COLO668 (cell line): ENCODE measurements at regions not wholly inside any gene's neighbourhood (a gene's known extent, or its start where the extent isn't known, plus 50 kb on each side); places are given as distances from the start of the nearest gene placed in this dataset.

ENCODE experiments used
- DNase-seq: peaks from one replicate; lab custom pipeline; 2025; ENCODE audit not compliant: unreplicated experiment; lab: John Stamatoyannopoulos, UW

DNA sequence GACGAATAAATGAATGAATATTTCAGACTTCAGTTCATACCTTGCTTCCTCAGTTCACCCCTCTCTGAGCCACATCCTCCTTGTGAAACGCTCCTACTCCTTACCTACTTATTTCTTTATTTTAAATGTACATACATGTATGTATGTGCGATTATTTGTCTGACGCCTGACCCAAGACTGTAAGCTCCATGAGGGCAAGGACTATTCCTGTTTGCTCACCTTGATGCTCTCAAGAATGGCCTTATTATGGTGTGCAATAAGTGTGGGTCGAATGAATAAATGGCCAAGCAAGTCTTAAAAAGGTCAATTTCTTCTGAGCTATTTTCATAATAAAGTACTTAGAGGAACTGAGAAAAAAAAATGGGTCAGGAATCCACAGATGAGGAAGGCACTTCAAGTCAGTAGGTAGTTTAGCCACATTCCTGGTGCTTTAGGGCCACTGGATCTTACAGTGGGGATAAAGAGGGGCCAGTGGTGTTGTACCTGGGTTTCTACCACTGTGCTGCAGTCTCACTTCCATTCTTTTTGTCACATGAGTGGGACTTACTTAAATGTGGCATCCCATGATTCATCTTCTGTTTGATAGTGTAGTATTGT, 74.7 kb downstream of the SDC1 start:
- no peak for DNase-seq

DNA sequence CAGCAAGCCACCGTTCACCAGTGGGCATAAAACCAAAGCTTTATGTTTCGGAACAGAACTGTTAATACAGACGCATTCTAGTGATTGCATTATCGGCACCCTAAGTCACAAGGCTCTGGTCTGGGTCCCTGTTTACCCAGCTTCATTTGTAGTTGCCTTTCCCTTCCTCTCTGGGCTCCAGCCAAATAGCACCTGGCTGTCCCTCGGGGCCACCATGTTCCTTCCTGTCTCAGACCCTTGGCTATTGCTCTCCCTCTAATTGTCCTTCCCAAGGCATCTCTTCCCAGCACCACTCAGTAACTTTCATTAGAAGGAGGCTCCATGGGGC, 75.3 kb downstream of the SDC1 start:
- no peak for DNase-seq

DNA sequence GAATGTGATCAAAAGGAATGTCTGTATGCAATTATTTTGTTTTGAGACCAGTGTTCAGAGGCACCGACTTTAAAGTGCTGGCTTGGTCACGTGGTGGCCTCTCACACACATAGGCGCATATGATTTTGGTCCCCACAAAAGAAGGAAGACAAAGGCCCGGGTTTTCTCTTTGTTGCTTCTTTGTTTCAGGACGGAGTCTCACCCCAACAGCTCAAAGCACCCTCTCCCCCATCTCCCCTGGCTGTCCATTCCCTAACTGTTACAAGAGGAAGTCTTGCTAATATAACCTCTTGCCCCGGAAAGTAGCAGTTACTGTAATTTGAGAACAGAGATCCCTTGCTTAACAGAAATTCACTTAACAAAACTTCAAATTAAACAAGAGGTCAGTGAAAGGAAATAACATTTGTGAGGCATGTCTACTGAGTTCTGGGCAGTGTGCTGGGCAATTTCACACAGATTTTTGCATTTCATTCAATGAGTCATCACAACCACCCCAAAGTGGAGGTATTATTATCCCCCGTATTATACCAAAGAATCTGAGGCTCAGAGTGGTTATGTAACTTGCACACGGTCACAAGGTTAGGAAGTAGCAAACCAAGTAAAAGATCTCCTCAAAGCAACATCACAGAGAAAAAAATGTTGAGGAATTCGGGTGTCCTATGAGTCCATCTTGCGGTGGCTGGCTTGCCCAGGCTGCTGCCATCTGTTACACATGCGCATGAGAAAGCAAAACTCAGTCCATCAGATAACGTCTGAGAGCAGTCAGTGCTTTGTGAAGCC, 75.8 kb downstream of the SDC1 start:
- no peak for DNase-seq

DNA sequence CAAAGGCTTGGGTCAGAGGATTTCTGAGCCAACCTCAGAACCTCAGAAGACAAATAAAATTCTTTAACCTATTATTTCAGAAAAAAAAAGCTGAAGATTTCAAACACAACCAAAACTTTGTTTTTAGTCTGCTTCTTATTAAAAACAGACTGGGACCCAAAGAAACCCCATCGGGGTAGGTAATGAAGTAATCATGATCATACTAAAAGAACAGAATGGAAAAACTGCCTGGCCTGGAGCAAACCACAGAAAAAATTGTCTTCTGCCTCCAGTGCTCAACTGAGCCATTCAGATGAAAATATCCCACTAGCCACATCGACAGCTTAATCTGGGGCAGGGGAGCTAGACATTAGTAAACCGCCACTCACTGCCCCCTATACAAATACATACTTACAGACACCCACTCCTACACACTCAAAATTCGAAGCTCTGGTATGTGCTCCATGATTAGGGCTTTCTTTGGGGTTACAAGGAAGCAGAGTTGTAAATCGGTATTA, 76.5 kb downstream of the SDC1 start:
- DNase-seq, result no peak

DNA sequence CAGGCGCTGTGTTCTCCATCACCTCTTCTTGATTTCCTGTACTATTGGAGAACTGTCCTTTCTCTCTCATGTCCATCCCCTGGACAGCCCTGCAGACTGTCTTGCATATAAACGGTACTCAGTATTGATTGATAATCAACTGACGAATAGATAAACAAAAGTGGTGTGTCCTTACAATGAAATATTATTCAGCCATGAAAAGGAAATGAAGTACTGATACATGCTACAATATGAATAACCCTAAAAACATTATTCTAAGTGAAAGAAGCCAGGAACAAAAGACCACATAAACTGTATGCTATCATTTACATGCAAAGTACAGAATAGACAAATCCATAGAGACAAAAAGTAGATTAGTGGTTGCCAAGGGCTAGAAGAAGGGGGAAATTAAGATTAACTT, 77.6 kb downstream of the SDC1 start:
- no peak for DNase-seq

DNA sequence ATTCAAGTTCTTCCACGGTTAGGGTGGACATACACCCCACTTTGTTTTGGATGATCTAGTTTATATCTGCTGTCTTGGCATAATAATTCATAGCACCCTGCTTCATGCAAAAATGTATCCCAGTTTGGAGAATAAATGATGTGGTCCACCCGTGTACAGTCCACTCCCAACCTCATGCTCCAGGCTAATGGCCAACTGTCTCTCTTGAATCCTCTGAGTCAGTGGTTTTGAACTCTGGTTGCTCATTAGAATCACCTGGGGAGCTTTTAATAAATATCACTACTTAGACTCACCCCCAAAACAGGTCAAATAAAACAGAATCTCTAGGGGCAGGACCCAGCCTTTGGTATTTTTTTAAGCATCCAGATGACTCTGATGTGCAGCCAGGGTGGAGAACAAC, 78.5 kb downstream of the SDC1 start:
- no peak for DNase-seq

DNA sequence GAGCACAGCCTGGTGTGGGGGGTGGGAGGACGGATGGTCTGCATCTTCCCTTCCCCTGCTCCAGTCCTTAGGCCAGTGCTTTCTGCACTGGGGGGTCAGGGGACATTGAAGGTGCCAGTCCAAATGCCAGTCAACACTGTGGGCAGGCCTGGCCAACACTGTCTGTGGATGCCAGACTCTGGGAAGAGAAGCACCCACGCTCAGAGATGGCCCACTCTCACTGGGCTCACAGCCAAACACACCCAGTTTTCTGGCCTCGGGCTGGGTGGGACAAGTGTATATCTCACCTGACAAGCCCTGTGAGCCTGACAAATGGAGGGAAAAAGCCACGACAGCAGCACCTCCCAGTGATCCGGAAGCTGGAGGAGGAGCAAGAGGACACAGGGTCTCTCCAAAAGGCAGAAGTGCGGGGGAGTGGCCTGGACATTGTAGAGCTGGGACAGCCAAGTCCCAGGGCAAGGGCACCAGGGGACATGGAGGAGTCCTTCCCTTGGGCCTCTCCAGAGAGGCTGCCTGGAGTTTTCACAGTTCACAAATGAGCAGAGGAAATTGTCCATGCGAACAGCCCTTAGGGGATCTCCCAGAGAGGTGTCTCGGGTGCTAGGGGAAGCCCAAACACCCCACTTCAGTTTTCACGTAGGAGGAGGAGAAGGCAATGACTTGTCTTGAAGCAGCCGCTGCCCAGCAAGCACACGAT, 79.3 kb downstream of the SDC1 start:
- no peak for DNase-seq

DNA sequence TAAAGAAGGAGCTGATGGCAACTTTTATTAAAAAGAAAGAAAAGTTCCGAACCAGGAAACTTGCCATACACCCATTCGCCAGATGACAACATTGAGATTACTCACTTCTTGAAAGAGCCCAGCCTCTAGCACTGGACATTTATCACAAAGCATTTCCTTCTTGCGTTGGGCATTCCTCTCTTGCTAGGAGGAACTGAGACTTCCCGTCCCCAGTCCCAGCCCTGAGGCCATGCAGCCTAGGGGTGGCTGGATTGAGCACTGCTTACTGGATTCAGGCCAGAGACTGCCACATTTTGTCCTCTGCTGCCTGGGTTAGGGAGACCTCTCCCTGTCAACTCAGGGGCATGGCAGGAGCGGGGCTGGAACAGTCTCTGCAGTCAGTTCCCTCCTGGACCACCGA, 80.1 kb downstream of the SDC1 start:
- DNase-seq, result no peak

DNA sequence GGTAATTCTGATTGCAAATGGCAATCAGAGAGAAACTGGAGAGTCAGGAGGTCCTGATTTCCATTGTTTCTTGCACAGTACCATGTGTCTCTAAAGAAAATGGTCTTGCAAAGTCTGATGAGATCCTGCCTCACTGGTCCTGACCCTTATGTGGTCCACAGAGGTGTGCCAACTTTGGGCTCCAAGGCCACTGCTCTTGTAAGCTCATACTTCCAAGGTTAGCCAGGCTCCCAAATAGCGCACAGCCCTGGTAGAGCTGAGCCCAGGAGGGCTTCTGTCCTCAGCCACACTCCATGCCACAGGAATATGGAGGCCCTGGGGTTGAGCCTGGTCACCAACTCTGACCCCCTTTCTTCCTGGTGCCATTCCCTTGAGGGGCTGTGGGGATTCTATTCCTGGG, 80.7 kb downstream of the SDC1 start:
- no peak for DNase-seq

DNA sequence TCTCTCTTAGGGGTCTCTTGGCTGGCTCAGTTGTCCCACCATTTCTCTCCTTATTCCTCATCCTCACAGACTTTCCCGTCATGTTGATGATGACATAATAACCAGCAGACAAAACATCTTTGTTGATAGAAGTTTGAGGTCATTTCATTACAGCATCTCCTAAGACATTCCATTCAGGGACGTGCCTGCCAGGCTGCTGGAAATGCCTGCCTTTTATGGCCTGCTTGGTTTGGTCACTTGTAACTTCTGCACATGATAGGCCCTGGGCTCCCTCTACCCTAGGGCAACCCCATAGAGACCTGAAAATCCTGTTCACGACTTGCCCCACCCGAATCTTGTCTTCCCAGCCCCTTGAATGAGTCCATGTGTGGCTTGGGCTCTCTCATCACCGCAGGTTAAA, 81.7 kb downstream of the SDC1 start:
- no peak for DNase-seq

DNA sequence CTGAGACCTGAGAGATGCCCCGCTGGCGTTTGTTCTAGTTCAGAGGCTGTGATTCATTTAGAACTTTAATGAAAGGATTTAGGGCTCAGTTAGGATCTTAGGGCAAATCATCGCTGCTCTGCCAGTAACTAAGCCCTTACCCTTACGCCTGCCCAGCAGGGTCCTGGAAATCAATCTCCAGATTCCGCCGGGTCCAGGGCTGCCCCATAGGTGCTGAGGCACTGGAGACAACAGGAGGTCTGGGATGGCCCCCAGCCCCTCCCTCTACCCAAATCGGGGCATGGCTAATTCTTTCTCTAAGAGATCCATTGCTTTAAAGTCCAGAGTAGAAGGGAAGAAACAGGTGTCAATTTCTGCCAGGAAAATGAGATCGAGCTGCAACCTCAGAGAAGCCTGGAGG, 83.1 kb downstream of the SDC1 start:
- DNase-seq, result no peak

DNA sequence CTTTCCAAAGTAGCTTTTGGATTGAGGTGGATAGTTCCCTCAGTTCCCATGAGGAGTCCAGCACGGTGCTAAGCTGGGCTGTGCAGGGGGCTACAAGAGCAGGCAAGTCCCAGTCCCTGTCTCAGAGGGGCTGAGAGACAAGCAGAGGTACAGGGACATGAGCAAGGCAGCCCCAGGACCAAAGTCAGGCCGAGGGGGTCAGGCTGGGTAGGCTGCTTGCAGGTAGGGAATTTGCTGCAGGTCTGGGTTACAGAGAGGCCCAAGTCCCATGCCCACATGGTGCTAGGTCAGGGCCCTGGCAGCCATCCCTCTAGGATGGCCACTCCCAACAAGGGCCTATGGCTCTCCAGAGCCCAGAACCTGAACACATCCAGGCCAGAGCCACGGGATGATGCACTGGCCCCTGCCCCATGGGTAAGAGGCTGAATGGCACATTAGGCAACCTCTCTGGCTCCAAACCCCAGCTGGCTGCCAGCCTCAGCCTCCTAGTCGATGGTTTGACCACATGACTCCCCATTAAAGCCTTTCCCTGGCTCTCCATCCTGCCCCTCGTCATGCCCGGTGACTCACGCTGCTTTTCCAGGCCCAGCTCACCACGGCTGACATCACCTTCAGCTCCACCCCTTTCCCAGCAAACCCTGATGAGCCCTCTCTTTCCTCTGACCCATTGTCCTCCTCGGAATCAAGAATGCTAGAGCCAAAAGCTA, 83.7 kb downstream of the SDC1 start:
- DNase-seq, result peak; percentile 46

DNA sequence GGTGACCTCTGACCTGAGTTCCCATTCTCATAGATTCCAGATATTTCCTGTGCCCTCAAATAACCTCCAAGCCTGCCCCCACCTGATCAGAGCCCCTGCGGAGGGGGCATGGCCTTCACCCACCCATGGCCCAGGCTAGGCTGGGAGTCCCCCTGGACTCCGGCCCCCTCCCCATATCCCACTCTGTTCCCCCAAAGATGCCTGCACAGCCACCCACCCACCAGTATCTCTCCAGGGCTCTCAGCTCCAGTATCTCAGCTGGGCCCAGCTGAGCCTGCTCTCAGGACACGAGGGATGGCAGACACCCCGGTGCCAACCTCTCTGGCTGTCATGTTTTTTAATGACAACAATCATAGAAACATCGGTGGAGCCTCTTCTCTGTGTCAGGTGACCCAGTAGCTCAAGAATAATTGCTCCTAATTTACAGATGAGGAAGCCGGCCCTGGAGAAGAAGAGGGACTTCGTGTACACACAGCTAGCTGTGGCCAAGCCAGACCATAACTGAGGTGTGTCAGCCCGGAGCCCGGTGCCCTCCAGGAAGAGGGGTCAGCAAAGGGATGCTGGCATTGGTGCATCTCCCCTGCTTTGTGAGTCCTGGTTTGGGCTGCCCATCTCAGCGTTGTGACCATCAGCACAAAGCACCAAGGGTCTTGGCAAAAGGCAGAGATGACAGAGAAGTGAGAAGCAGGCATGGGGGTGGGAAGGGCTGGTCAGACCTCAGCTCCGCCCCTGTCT, 84.4 kb downstream of the SDC1 start:
- DNase-seq, result no peak

DNA sequence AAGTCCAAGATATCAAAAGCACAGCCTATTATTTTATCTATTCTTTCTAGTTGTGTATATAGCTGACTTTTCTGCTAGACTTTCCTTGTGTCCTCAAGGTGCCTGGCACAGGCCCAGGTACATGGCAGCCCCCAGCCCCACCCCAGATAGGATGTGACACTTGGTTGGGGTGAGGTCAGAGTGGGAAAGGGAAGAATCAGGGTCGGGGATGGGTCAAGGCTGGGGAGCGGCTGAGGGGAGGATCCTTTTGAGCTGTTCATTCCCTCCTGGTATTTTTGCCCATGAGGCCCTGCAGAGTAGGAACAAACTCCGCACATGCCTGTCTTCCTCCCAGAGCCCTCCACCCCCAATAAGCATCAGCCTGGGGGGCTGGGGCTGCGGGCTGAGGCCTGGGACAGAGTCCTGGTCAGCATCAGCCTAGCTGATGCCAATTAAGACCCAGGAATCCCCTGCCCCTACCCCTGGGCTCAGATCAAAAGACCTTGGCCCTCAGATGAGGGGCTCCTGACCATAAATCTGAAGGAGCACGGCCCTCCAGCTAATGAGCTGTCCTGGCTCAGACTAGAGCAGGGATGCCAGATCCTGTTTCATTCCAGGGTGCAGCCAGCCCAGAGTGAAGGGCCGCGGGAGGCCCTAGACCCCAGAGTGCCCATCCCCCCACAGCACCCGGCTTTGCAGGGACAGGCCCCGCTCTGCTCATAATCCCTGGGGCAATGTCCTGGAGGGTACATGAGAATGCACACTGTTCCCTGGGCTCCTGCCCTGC, 85.3 kb downstream of the SDC1 start:
- no peak for DNase-seq

DNA sequence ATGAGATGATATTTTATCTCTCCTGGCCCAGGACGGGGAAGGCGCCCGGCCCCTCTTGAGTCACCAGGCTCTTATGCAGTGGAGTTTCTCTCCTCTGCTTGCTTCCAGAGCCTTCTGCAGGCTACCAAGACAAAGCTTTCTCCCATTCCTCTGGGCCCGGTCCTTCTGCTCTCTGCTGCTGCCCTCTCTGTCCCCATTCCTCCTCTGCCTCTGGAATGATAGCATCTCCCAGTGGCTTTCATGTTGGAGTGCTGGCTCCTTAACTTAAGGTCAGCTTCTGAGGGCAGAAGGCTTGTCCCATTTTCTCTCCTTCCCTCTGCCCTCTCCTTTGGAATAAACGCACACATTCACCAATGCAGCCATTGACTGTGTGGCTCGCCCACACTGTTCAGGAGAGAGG, 86.2 kb downstream of the SDC1 start:
- DNase-seq, result no peak

DNA sequence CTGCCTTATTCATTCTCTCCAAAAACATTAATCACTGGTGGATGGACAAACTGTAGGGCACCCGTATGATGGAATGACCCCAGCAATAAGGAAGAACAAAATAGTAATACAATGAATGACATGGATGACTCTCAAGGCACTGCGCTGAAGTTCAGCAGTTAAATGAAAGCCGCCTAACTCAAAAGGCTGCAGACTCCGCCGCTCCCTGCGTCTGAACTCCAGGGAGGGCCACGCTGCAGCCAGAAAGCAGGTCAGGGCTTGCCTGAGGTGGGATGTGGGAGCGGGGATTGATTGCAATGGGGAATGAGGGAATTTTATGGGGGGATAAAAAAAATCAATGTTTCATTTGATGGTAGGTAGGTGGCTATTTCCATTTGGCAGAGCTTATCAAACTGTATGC, 86.5 kb upstream of the LAPTM4A start:
- DNase-seq, result no peak

DNA sequence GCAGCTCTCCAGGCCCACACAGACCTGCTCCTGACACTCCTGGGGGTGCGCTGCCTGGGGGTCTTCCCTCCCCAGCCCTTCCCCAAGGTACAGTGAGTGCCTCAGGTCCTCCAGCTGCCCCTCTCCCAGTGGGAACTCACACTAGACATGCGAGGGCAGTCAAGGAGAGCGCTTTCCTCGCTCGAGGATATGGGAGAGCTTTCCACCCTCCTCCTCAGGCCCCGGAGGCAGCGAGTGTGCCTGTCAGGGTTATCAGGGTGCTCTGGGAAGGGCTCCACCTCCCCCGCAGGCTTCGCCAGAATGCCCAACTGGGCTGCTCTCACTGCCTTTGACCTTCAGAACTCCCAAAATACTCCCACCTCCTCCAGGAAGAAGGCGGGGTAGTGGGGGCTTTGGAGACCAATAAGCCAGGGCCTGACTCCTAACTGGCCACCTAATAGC, 85.7 kb upstream of the LAPTM4A start:
- no peak for DNase-seq

DNA sequence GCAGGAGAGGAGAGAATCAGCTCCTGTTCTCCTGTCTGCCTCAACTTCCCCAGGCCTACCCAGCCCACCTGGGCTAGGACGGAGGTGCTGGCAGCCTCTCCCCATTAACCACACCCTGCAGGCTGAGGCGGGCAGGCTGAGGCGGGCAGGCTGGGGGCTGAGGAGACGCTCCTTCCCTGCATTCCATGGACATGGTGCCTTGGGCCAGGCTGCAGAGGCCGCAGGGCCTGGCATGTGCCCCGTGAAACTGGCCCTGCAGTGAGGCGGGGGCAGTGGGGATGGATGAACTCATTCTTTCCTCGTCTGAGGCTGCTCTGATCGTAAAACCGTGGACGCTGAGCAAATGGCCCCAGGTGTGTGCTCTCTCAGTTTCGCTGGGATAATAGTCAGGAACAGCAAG, 84.7 kb upstream of the LAPTM4A start:
- DNase-seq, result no peak

DNA sequence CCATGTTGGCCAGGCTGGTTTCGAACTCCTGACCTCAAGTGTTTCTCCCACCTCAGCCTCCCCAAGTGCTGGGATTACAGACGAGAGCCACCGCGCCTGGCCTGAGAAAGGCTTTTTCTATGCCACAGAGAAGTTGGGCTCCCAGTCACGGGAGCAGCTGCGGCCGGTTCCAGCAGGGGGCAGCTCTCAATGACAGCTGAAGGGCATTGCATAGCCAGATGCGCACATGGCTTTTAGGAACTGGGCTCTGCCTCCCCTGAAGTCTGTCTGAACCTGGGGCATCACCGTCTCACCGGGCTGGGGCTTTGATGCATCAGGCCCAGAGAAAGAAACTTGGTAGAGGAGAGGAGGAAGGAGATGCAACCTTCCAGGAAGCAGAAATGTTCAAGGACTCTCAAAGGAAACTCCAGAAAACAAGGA, 84.2 kb upstream of the LAPTM4A start:
- peak; percentile 60 for DNase-seq

DNA sequence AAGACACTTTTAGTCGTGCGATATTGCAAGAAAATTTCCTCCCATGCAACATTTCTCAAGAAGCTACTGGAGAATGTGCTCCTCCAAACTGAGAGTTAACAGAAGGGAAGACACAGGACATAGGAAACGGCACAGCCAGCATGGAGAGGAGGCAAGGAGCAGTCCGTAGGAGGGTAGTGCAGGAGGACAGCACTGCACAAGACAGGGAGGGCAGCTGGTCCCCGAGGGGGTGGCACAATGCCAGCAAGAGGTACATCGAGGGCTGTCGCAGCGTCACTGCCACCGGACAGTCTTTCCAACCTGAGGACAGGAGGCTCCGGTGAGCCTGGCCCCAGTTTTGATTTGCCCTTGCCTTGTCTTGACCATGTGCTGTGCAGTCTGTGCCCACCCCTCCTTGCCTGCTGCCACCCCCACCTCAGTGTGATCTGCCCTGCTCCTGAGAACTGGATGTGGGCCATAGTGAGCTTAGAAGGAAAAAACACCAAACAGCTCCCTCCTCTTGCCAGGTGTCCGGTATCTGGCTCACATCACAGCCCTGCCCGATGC, 81.6 kb upstream of the LAPTM4A start:
- no peak for DNase-seq
